Mesothelial cell of epicardium (in vitro differentiated cells): ENCODE measurements at regions not wholly inside any gene's neighbourhood (a gene's known extent, or its start where the extent isn't known, plus 50 kb on each side); places are given as distances from the start of the nearest gene placed in this dataset.
"Not testable (repeated sequence)": the region's sequence is repeated elsewhere in the genome, so short reads cannot be mapped to it uniquely, and the experiment has no call there.

Source experiments
- DNase-seq, 2 experiments: peaks; one replicate each; pipeline ENCODE4 v3.0.0; 2021; ENCODE audit warnings: low spot score in 2 of 2; ENCODE audit not compliant: unreplicated experiment in 2 of 2
- H3K27ac Mint-ChIP-seq: 2 replicates; pipeline ENCODE4 v1.8.0; 2021; ENCODE audit warnings: mixed read lengths
- H3K27me3 Mint-ChIP-seq: 2 replicates; pipeline ENCODE4 v1.8.0; 2021; ENCODE audit warnings: low read depth, mixed read lengths
- H3K36me3 Mint-ChIP-seq: 2 replicates; pipeline ENCODE4 v1.8.0; 2021; ENCODE audit warnings: mixed read lengths
- H3K4me1 Mint-ChIP-seq: 2 replicates; pipeline ENCODE4 v1.8.0; 2021; ENCODE audit warnings: mixed read lengths
- H3K4me3 Mint-ChIP-seq: 2 replicates; pipeline ENCODE4 v1.8.0; 2021; ENCODE audit warnings: mild to moderate bottlenecking, moderate library complexity, mixed read lengths
- H3K9me3 Mint-ChIP-seq: 2 replicates; pipeline ENCODE4 v1.8.0; 2021; ENCODE audit warnings: mixed read lengths
- CTCF ChIP-seq: fragments of 200-600 bp; sonication (generic); IDR thresholded peaks from one replicate; pipeline ENCODE4 v1.5.0; 2021; ENCODE audit warnings: antibody characterized with exemption; ENCODE audit not compliant: unreplicated experiment

- Mint-ChIP-seq H3K9me3 (peaks cover 8% of the 10 kb centered on the region), H3K27me3 (no peaks in the 10 kb centered on the region), H3K36me3 (no peaks in the 10 kb centered on the region), H3K4me1 (peaks cover 3% of the 10 kb centered on the region), H3K4me3 (no peak overlapping the region), H3K27ac (no peak overlapping the region)
- TF ChIP-seq CTCF, result no peak
- no peak for DNase-seq
These were observed 131.0 kb upstream of the IER5L start for GRCh38 chr9:129309041-129309430.

- Mint-ChIP-seq H3K27ac (no peak overlapping the region), H3K9me3 (peaks cover 17% of the 10 kb centered on the region), H3K27me3 (no peaks in the 10 kb centered on the region), H3K4me1 (peaks cover 3% of the 10 kb centered on the region), H3K4me3 (no peak overlapping the region), H3K36me3 (peaks cover 4% of the 10 kb centered on the region)
- DNase-seq, result no peak
- TF ChIP-seq CTCF, result no peak
These were observed 129.3 kb upstream of the IER5L start for GRCh38 chr9:129307227-129307970.

- no peaks in the 10 kb centered on the region for H3K27me3 Mint-ChIP-seq
- peak in 1 of 2 experiments; percentile 11 for DNase-seq
- H3K9me3 Mint-ChIP-seq, result peaks cover 22% of the 10 kb centered on the region
- H3K4me3 Mint-ChIP-seq, result no peak overlapping the region
- H3K36me3 Mint-ChIP-seq, result peaks cover 7% of the 10 kb centered on the region
- TF ChIP-seq CTCF, result no peak
- no peaks in the 10 kb centered on the region for H3K4me1 Mint-ChIP-seq
- no peak overlapping the region for H3K27ac Mint-ChIP-seq
These were observed 128.4 kb upstream of the IER5L start for GRCh38 chr9:129306318-129306973.

- Mint-ChIP-seq H3K27ac (no peak overlapping the region), H3K27me3 (no peaks in the 10 kb centered on the region), H3K4me1 (no peaks in the 10 kb centered on the region), H3K36me3 (peaks cover 12% of the 10 kb centered on the region), H3K9me3 (peaks cover 23% of the 10 kb centered on the region), H3K4me3 (no peak overlapping the region)
- no peak for TF ChIP-seq CTCF
- no peak for DNase-seq
These were observed 127.2 kb upstream of the IER5L start for GRCh38 chr9:129305246-129305645.

- DNase-seq, result no peak
- H3K4me3 Mint-ChIP-seq, result no peak overlapping the region
- H3K9me3 Mint-ChIP-seq, result peaks cover 44% of the 10 kb centered on the region
- H3K27me3 Mint-ChIP-seq, result no peaks in the 10 kb centered on the region
- peaks cover 12% of the 10 kb centered on the region for H3K36me3 Mint-ChIP-seq
- no peak for TF ChIP-seq CTCF
- H3K27ac Mint-ChIP-seq, result no peak overlapping the region
- no peaks in the 10 kb centered on the region for H3K4me1 Mint-ChIP-seq
These were observed 123.9 kb upstream of the IER5L start for GRCh38 chr9:129301941-129302340.

GRCh38 chr9:129296195-129296594 lies 118.1 kb upstream of the IER5L start:
- not testable (repeated sequence) for H3K27ac Mint-ChIP-seq, H3K4me1 Mint-ChIP-seq, H3K27me3 Mint-ChIP-seq, H3K4me3 Mint-ChIP-seq, DNase-seq
- H3K36me3 Mint-ChIP-seq, result peaks cover 11% of the 10 kb centered on the region
- peaks cover 46% of the 10 kb centered on the region for H3K9me3 Mint-ChIP-seq
